ENCODE measurements at regions not wholly inside any gene's neighbourhood (a gene's known extent, or its start where the extent isn't known, plus 50 kb on each side); places are given as distances from the start of the nearest gene placed in this dataset.

DNA sequence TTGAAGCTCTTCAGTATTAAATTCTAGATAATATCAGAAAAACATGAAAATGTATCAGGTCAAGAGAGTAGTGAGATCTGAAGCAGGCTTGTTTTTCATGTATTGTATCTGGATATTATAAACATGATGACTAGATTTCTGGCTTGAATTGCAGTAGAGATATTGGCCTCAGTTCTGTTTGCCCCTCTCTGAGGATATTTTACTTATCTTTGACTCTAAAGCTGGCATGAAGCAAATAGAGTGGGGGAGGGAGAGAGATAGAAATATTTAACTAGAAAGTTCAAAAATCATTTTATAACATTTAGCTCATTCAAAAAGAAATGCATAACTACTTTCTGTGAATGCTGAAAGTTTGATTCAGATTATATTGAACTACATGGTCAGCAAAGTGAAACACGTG is 929.7 kb upstream of the KCND2 start:
- Histone ChIP-seq H3K4me2 (ENCODE audit: low read depth, low read length, poor library complexity, severe bottlenecking) (no peak overlapping the region), H3F3A (ENCODE audit: low read depth) (no peaks in the 10 kb centered on the region), H4K20me1 (ENCODE audit: insufficient read depth, low read length, poor library complexity, severe bottlenecking) (no peaks in the 10 kb centered on the region)

DNA sequence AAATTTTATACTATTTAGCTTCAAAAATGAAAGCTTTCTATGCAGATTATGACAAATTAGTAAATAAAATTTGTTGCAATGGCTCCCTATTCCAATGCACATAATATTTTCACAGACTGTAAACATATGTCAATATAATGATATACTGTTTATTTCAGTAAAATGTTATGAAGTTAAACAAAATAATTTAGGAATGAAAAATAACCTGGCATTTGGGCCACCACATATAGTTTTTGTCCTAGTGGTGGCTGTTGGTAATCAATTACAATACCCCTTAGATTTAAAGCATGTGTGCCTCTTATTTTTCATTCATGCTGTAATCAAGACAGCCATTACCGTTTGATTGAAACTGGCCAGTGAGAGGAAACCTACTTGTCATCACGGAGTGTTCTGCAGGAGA is 928.5 kb upstream of the KCND2 start:
- Histone ChIP-seq H2AFZ (ENCODE audit: low read length) (no peak overlapping the region), H3K9me3 (ENCODE audit: insufficient read depth, low read depth, low read length) (no peaks in the 10 kb centered on the region), H3K9me2 (replicated peaks; ENCODE audit: low read depth, low read length) (no peaks in the 10 kb centered on the region), H3K9ac (ENCODE audit: low read depth, low read length, poor library complexity, severe bottlenecking) (no peak overlapping the region), H3K4me3 (ENCODE audit: low read length, poor library complexity, severe bottlenecking) (no peak overlapping the region), H3K36me3 (ENCODE audit: insufficient read depth, low read length) (no peaks in the 10 kb centered on the region), H3K27me3 (ENCODE audit: insufficient read depth, low read length, poor library complexity, severe bottlenecking) (no peaks in the 10 kb centered on the region), H3K79me2 (ENCODE audit: insufficient read depth, low read length) (no peaks in the 10 kb centered on the region), H4K20me1 (ENCODE audit: insufficient read depth, low read length, poor library complexity, severe bottlenecking) (no peaks in the 10 kb centered on the region), H3K4me2 (ENCODE audit: low read depth, low read length, poor library complexity, severe bottlenecking) (no peak overlapping the region), H3F3A (ENCODE audit: low read depth) (no peaks in the 10 kb centered on the region), H3K4me1 (ENCODE audit: insufficient read depth, low read length, poor library complexity, severe bottlenecking) (no peaks in the 10 kb centered on the region)
- TF ChIP-seq, protein P1, sequence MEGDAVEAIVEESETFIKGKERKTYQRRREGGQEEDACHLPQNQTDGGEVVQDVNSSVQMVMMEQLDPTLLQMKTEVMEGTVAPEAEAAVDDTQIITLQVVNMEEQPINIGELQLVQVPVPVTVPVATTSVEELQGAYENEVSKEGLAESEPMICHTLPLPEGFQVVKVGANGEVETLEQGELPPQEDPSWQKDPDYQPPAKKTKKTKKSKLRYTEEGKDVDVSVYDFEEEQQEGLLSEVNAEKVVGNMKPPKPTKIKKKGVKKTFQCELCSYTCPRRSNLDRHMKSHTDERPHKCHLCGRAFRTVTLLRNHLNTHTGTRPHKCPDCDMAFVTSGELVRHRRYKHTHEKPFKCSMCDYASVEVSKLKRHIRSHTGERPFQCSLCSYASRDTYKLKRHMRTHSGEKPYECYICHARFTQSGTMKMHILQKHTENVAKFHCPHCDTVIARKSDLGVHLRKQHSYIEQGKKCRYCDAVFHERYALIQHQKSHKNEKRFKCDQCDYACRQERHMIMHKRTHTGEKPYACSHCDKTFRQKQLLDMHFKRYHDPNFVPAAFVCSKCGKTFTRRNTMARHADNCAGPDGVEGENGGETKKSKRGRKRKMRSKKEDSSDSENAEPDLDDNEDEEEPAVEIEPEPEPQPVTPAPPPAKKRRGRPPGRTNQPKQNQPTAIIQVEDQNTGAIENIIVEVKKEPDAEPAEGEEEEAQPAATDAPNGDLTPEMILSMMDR (conservative IDR thresholded peaks at IDR 0.05; ENCODE audit: low read length): no peak
- no peak for TF ChIP-seq EZH2phosphoT487 (IDR thresholded peaks at IDR 0.05; ENCODE audit: borderline replicate concordance)

More for the DNA sequence above, 929.7 kb upstream of the KCND2 start:
- Histone ChIP-seq H3K9me2 (replicated peaks; ENCODE audit: low read depth, low read length) (no peaks in the 10 kb centered on the region), H2AFZ (ENCODE audit: low read length) (no peak overlapping the region), H3K36me3 (ENCODE audit: insufficient read depth, low read length) (no peaks in the 10 kb centered on the region), H3K4me1 (ENCODE audit: insufficient read depth, low read length, poor library complexity, severe bottlenecking) (no peaks in the 10 kb centered on the region), H3K27me3 (ENCODE audit: insufficient read depth, low read length, poor library complexity, severe bottlenecking) (no peaks in the 10 kb centered on the region), H3K9ac (ENCODE audit: low read depth, low read length, poor library complexity, severe bottlenecking) (no peak overlapping the region), H3K79me2 (ENCODE audit: insufficient read depth, low read length) (no peaks in the 10 kb centered on the region), H3K9me3 (ENCODE audit: insufficient read depth, low read depth, low read length) (no peaks in the 10 kb centered on the region), H3K4me3 (ENCODE audit: low read length, poor library complexity, severe bottlenecking) (no peak overlapping the region)
- no peak for TF ChIP-seq EZH2phosphoT487 (IDR thresholded peaks at IDR 0.05; ENCODE audit: borderline replicate concordance)
- TF ChIP-seq, protein P1 (conservative IDR thresholded peaks at IDR 0.05; ENCODE audit: low read length): no peak

DNA sequence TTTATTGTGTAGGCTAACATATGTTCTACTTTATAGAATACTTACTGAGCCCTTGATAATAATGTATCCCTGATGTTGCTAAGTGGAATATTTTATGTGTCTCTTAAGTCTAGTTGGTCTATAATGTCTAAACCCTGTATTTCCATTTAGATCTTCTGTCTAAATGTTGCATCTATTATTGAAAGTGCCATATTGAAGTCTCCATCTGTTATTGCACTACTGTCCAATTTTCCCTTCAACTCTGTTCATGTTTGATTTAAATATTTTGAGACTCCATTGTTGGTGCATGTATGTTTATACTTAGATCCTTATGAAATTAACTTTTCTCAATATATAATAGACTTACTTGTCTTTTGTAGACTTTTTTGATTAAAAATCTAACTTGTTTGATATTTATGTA is 924.5 kb upstream of the KCND2 start:
- Histone ChIP-seq H3K9ac (ENCODE audit: low read depth, low read length, poor library complexity, severe bottlenecking) (no peak overlapping the region), H3K4me3 (ENCODE audit: low read length, poor library complexity, severe bottlenecking) (no peak overlapping the region), H2AFZ (ENCODE audit: low read length) (no peak overlapping the region), H3K27me3 (ENCODE audit: insufficient read depth, low read length, poor library complexity, severe bottlenecking) (no peaks in the 10 kb centered on the region), H3K79me2 (ENCODE audit: insufficient read depth, low read length) (no peaks in the 10 kb centered on the region), H4K20me1 (ENCODE audit: insufficient read depth, low read length, poor library complexity, severe bottlenecking) (no peaks in the 10 kb centered on the region), H3K4me2 (ENCODE audit: low read depth, low read length, poor library complexity, severe bottlenecking) (no peak overlapping the region), H3K9me3 (ENCODE audit: insufficient read depth, low read depth, low read length) (no peaks in the 10 kb centered on the region), H3F3A (ENCODE audit: low read depth) (no peaks in the 10 kb centered on the region), H3K9me2 (replicated peaks; ENCODE audit: low read depth, low read length) (no peaks in the 10 kb centered on the region), H3K4me1 (ENCODE audit: insufficient read depth, low read length, poor library complexity, severe bottlenecking) (no peaks in the 10 kb centered on the region), H3K36me3 (ENCODE audit: insufficient read depth, low read length) (no peaks in the 10 kb centered on the region)
- TF ChIP-seq, protein P1 (conservative IDR thresholded peaks at IDR 0.05; ENCODE audit: low read length): no peak

Measured in Loucy (cell line).